ENCODE measurements at regions not wholly inside any gene's neighbourhood (a gene's known extent, or its start where the extent isn't known, plus 50 kb on each side); places are given as distances from the start of the nearest gene placed in this dataset.

DNA sequence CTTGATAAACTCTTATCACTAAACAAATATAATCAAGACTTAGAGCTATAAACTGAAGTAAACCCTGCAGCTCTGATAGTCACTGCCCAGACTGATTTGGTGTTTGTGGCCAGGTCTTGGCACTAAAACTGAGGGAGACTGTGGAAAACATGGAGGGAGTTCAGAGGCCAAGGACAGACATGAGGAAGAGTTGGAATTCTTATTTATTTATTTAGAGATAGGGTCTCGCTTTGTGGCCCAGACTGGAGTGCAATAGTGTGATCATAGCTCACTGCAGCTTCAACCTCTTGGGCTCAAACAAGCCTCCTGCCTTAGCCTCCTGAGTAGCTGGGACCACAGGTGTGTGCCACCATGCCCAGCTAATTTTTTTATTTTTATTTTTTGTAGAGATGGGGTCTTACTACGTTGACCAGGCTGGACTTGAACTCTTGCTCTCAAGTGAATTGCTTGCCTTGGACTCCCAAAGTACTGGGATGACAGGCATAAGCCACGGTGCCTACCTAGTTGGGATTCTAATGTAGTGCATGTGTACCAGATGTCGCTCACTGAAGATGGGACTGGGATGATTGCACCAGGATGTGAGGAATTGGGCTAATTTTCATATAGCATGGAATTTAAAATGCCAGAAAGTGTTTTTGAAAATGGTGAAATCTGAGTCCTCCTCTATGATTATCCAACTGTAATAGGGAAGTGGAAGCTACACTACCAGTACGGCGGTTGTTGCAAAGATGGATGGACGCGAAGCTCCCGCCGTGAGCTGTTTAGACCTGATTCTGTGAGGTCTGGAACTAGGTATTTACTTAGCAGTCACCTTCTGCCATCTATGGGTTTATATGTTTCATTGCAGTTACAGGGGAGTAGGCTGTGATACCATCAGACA lies 52.7 kb upstream of the CTLA4 start:
- peak; percentile 76 for DNase-seq

DNA sequence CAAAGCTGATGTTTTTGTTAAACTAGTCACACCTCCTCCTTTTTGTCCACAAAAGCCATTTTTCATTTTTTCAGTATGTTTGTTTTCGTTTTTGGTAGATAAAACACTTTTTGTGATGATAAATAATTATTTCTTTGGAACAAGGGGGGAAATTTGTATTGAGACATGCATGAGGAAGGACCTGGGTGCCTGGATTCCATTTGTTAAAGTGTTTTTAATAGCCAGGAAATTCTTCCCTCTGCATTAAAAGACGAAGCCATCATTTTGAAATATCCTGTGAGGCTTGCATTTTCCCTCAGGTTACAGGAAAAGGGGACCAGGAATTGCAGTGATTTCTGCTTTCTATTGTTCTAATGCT lies 52.1 kb upstream of the CTLA4 start:
- no peak for DNase-seq

GRCh38 chr2:203817147-203817546 lies 50.4 kb upstream of the CTLA4 start:
- DNase-seq, result no peak
